Neural progenitor cell (in vitro differentiated cells): ENCODE measurements at regions not wholly inside any gene's neighbourhood (a gene's known extent, or its start where the extent isn't known, plus 50 kb on each side); places are given as distances from the start of the nearest gene placed in this dataset.

Experiments used
- CTCF ChIP-seq: fragments of 200-600 bp; sonication (generic); IDR thresholded peaks from 2 replicates; pipeline ENCODE4 v1.5.1; 2017; ENCODE audit warnings: antibody characterized with exemption, mild to moderate bottlenecking
- EZH2 ChIP-seq: fragments of 200-600 bp; sonication (generic); IDR thresholded peaks from 2 replicates; pipeline ENCODE4 v1.6.1; 2017; ENCODE audit warnings: antibody characterized with exemption, mild to moderate bottlenecking, moderate library complexity
- EZH2phosphoT487 ChIP-seq: fragments of 200-600 bp; sonication (generic); IDR thresholded peaks from 2 replicates; pipeline ENCODE4 v1.6.1; 2017; ENCODE audit warnings: antibody characterized with exemption

GRCh38 chr9:73024601-73025034, 71.8 kb upstream of the ALDH1A1 start:
- no peak for TF ChIP-seq EZH2
- TF ChIP-seq CTCF: no peak
- TF ChIP-seq EZH2phosphoT487: no peak
